GM12878 (cell line): ENCODE measurements at regions not wholly inside any gene's neighbourhood (a gene's known extent, or its start where the extent isn't known, plus 50 kb on each side); places are given as distances from the start of the nearest gene placed in this dataset.
"Not testable (repeated sequence)": the region's sequence is repeated elsewhere in the genome, so short reads cannot be mapped to it uniquely, and the experiment has no call there.

Experiments
- ATAC-seq: fragments of 200-7000 bp; cut with Tn5 transposase; 3 replicates; pipeline ENCODE4 v1.9.1; 2020; ENCODE audit warnings: mild to moderate bottlenecking, moderate library complexity
- BruUV-seq: library from RNA; stranded (reverse); fragments of 400-500 nt; replicated peaks from 2 replicates; lab custom pipeline; 2021; lab: Mats Ljungman, UMichigan
- CTCF ChIA-PET: fragments of 300-600 bp; sonication (Branson Sonifier 250); formaldehyde crosslinking; extraction: SDS; loops from one replicate; lab custom pipeline; 2021; ENCODE audit warnings: inconsistent platforms; lab: Yijun Ruan, JAX
- POLR2A ChIA-PET: fragments of 350-600 bp; formaldehyde crosslinking; extraction: SDS; loops from one replicate; lab custom pipeline; 2021; ENCODE audit warnings: inconsistent platforms; lab: Charles Lee
- RAD21 ChIA-PET: fragments of 300-600 bp; sonication (Branson Sonifier 250); formaldehyde crosslinking; loops from one replicate; lab custom pipeline; 2023; ENCODE audit warnings: antibody characterized with exemption; ENCODE audit not compliant: unreplicated experiment; lab: Charles Lee
- SMC1A ChIA-PET: fragments of 300-600 bp; sonication (Branson Sonifier 250); formaldehyde crosslinking; loops from one replicate; lab custom pipeline; 2023; ENCODE audit not compliant: unreplicated experiment, uncharacterized antibody; lab: Charles Lee
- DNase-seq: peaks from one replicate; pipeline ENCODE4 v3.0.0-alpha.2; 2011; ENCODE audit warnings: low read depth, low spot score
- FAIRE-seq: peaks from 3 replicates; lab custom pipeline; 2011; peaks lifted over from hg19 to GRCh38; lab: Jason Lieb, UNC
- H2AFZ ChIP-seq: 2 replicates; pipeline ENCODE4 v1.6.0; 2011; ENCODE audit warnings: low read depth, low read length, control low read depth; ENCODE audit not compliant: control insufficient read depth
- H3K27ac ChIP-seq: 2 replicates; pipeline ENCODE4 v1.5.1; 2011; ENCODE audit warnings: control low read depth; ENCODE audit not compliant: control insufficient read depth, insufficient read depth
- H3K27me3 ChIP-seq, 2 experiments: replicated peaks in 1 of 2; 2 replicates each; pipeline versions ENCODE4 v1.6.0 to v1.6.1; 2011; ENCODE audit warnings: low read length in 1 of 2; ENCODE audit not compliant: control insufficient read depth in 2 of 2, insufficient read depth in 2 of 2
- H3K36me3 ChIP-seq, 2 experiments: 2 replicates each; pipeline ENCODE4 v1.5.1; 2011; ENCODE audit warnings: low read length in 1 of 2; ENCODE audit not compliant: control insufficient read depth in 2 of 2, insufficient read depth in 2 of 2
- H3K4me1 ChIP-seq: 2 replicates; pipeline ENCODE4 v1.6.1; 2011; ENCODE audit warnings: mild to moderate bottlenecking, low read length, moderate library complexity, mixed read lengths; ENCODE audit not compliant: control insufficient read depth, insufficient read depth
- H3K4me2 ChIP-seq: 2 replicates; pipeline ENCODE4 v1.6.0; 2011; ENCODE audit warnings: control low read depth; ENCODE audit not compliant: control insufficient read depth, insufficient read depth
- H3K4me3 ChIP-seq: fragments of 200-600 bp; sonication (generic); 2 replicates; pipeline ENCODE4 v1.5.1; 2016
- H3K79me2 ChIP-seq: 2 replicates; pipeline ENCODE4 v1.6.0; 2011; ENCODE audit warnings: low read length; ENCODE audit not compliant: control insufficient read depth, insufficient read depth
- H3K9ac ChIP-seq: 2 replicates; pipeline ENCODE4 v1.8.0; 2011; ENCODE audit warnings: low read length, control low read depth, mixed read lengths; ENCODE audit not compliant: control insufficient read depth, insufficient read depth
- H3K9me3 ChIP-seq: replicated peaks from 3 replicates; pipeline ENCODE4 v1.5.1; 2011; ENCODE audit warnings: mild to moderate bottlenecking, low read length; ENCODE audit not compliant: control insufficient read depth, insufficient read depth
- H4K20me1 ChIP-seq: 2 replicates; pipeline ENCODE4 v1.6.0; 2011; ENCODE audit not compliant: control insufficient read depth, insufficient read depth
- EP300 ChIP-seq, 2 experiments: fragments of 150-350 bp in 1 of 2; IDR thresholded peaks; 2 replicates each; pipeline ENCODE4 v1.6.1; 2011 to 2012; ENCODE audit warnings: low read depth in 2 of 2, low read length in 2 of 2, borderline replicate concordance in 1 of 2, improper control_type of control experiment in 1 of 2, inconsistent platforms in 1 of 2; ENCODE audit not compliant: control insufficient read depth in 1 of 2
- IKZF2 ChIP-seq, 2 experiments: fragments of 450-650 bp; IDR thresholded peaks; 2 replicates each; pipeline ENCODE4 v1.6.1; 2017; ENCODE audit warnings: mild to moderate bottlenecking in 2 of 2, moderate library complexity in 2 of 2
- RELB ChIP-seq: fragments of 450-650 bp; IDR thresholded peaks from 2 replicates; pipeline ENCODE4 v1.6.1; 2017; ENCODE audit warnings: low read depth, mild to moderate bottlenecking, moderate library complexity
- SPI1 ChIP-seq: IDR thresholded peaks from 2 replicates; pipeline ENCODE4 v1.6.1; 2011; ENCODE audit warnings: low read depth, mild to moderate bottlenecking, low read length, moderate library complexity, borderline replicate concordance; ENCODE audit not compliant: insufficient read depth
- WGBS: methylation state at CpG from one replicate; pipeline ENCODE4 v1.1.6; 2016; ENCODE audit warnings: low lambda C conversion rate; ENCODE audit not compliant: insufficient replicate concordance, insufficient coverage; ENCODE audit errors: missing lambda C conversion rate; 5-methylcytosine and 5-hydroxymethylcytosine counted together
- in situ Hi-C: fragments of 300-500 bp; cut with MboI; formaldehyde crosslinking; loops from 9 replicates; pipeline ENCODE4 v1.14.3; 2018; ENCODE audit warnings: mixed read lengths
- intact Hi-C: fragments of 100-400 bp; cut with micrococcal nuclease; formaldehyde crosslinking; loops from one replicate; pipeline ENCODE4 v1.14.2; 2022; ENCODE audit not compliant: unreplicated experiment

- 0% methylated on average over 2 of the region's 2 CpGs for WGBS
- POLR2A ChIA-PET, intact Hi-C loops, SMC1A ChIA-PET, H3K79me2 ChIP-seq, H3K36me3 ChIP-seq, H3K27ac ChIP-seq, BruUV-seq, H3K4me3 ChIP-seq, H3K4me1 ChIP-seq, H3K27me3 ChIP-seq, H2AFZ ChIP-seq, FAIRE-seq, RAD21 ChIA-PET, H4K20me1 ChIP-seq, H3K9ac ChIP-seq, CTCF ChIA-PET, H3K9me3 ChIP-seq: not testable (repeated sequence)
- ATAC-seq (peak; percentile 92), DNase-seq (peak; percentile 21)
- TF ChIP-seq RELB (peak; percentile 43; the same call in 1 of the 2 replicates), EP300 (IDR thresholded peaks at IDR 0.05; ENCODE audit: borderline replicate concordance in 1 of 2, control insufficient read depth in 1 of 2, low read depth in 2 of 2, low read length in 2 of 2) (peak; percentile 26 to 35; a peak in 1 of 4 replicates), IKZF2 (IDR thresholded peaks at IDR 0.05) (peak; percentile 37 to 60; a peak in 2 of 4 replicates), SPI1 (peak; percentile 75; the same call in 1 of the 2 replicates)
- in situ Hi-C loops = loop anchor here (25.0 kb wide), 1 partner anchor 106 kb away; no protein-coding TSS in a partner anchor
- H3K4me2 ChIP-seq = peak overlapping the region; percentile 54
Observed at GRCh38 chr9:42443414-42443813, 260.0 kb downstream of the SPATA31A6 start.

- in situ Hi-C loops, H4K20me1 ChIP-seq, CTCF ChIA-PET, FAIRE-seq, H3K4me3 ChIP-seq, H3K9me3 ChIP-seq, H3K36me3 ChIP-seq, intact Hi-C loops, BruUV-seq, SMC1A ChIA-PET, H3K4me2 ChIP-seq, H2AFZ ChIP-seq, H3K4me1 ChIP-seq, DNase-seq, H3K27ac ChIP-seq, H3K79me2 ChIP-seq, RAD21 ChIA-PET, H3K27me3 ChIP-seq, ATAC-seq, POLR2A ChIA-PET, H3K9ac ChIP-seq: not testable (repeated sequence)
- 90% methylated on average over 2 of the region's 2 CpGs for WGBS
Observed at GRCh38 chr9:42461436-42461835, 278.0 kb downstream of the SPATA31A6 start.

GRCh38 chr9:42461863-42462262 lies 278.4 kb downstream of the SPATA31A6 start:
- BruUV-seq, H3K4me3 ChIP-seq, in situ Hi-C loops, H3K79me2 ChIP-seq, H3K4me2 ChIP-seq, H3K9ac ChIP-seq, H2AFZ ChIP-seq, H4K20me1 ChIP-seq, H3K9me3 ChIP-seq, SMC1A ChIA-PET, FAIRE-seq, POLR2A ChIA-PET, H3K36me3 ChIP-seq, H3K4me1 ChIP-seq, RAD21 ChIA-PET, H3K27ac ChIP-seq, DNase-seq, H3K27me3 ChIP-seq, intact Hi-C loops, ATAC-seq, CTCF ChIA-PET: not testable (repeated sequence)
- 0% methylated on average over 1 of the region's 1 CpG for WGBS
